ENCODE measurements at regions not wholly inside any gene's neighbourhood (a gene's known extent, or its start where the extent isn't known, plus 50 kb on each side); places are given as distances from the start of the nearest gene placed in this dataset.

DNA sequence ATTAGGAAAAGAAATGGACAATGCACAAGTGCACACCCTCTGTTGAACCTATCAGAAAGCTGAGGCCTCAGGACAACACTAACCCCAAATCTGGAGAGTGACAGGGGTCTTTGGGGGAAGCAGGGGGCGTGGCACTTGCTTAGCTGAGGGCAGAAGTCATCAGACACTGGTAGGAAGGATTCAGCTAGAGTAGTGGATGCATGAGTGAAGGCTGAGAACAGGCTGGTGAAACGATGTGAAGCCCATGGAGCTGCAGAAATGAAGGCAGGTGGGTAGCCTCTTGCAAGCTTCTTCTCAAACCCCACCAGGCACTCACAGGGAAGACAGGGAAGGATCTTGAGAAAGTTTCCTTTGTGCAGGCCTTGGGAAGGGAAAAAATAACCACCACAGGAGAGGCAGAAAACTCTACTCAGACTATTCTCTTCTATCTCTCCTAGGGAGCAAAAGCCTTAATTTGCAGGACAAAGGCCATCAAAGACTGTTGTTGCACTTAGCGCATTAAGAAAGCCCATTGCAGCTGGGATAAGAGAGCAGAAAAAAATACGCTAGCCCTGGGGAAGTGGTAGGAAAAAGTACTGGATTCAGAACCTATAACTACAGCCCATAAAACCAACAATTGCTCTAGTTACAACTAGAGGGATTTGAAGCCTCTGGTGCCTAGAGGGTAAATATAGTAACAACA is 193.3 kb upstream of the ZNF536 start:
- Histone ChIP-seq H3K4me1 (ENCODE audit: insufficient read depth) (no peaks in the 10 kb centered on the region), H3K4me3 (no peak overlapping the region), H3K27ac (no peak overlapping the region), H3K27me3 (no peaks in the 10 kb centered on the region), H3K36me3 (no peaks in the 10 kb centered on the region), H3K9me3 (peaks cover 0 to 3% of the 10 kb centered on the region in 2 donors)
- 49 to 50% (median 49%) methylated on average over 4 of the region's 4 CpGs for WGBS, 3 donors
- intact Hi-C loops (cut with DNase I) = no loop called here
- no peak for TF ChIP-seq EP300 (IDR thresholded peaks at IDR 0.05)
- TF ChIP-seq, protein P1, sequence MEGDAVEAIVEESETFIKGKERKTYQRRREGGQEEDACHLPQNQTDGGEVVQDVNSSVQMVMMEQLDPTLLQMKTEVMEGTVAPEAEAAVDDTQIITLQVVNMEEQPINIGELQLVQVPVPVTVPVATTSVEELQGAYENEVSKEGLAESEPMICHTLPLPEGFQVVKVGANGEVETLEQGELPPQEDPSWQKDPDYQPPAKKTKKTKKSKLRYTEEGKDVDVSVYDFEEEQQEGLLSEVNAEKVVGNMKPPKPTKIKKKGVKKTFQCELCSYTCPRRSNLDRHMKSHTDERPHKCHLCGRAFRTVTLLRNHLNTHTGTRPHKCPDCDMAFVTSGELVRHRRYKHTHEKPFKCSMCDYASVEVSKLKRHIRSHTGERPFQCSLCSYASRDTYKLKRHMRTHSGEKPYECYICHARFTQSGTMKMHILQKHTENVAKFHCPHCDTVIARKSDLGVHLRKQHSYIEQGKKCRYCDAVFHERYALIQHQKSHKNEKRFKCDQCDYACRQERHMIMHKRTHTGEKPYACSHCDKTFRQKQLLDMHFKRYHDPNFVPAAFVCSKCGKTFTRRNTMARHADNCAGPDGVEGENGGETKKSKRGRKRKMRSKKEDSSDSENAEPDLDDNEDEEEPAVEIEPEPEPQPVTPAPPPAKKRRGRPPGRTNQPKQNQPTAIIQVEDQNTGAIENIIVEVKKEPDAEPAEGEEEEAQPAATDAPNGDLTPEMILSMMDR (IDR thresholded peaks at IDR 0.05) = no peak
- no peak for TF ChIP-seq POLR2A (IDR thresholded peaks at IDR 0.05)
- no peak for DNase-seq

DNA sequence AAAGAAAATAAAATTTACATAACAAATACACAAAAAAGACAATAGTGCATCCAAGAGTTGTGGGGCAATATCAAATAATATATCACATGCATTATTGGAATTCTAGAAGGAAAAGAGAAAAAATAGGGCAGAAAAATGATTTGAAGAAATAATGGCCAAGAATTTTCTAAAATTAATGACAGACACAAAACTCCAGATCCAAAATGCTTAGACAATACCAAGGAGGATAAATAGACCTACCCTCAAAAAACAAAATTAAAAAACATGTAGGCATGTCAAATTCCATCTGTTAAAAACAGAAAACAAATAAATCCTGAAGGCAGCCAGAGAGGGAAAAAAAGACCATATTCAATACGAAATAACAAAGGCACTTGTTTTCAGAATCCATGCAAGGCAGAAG is 191.5 kb upstream of the ZNF536 start:
- Histone ChIP-seq H3K9me3 (peaks cover 0 to 3% of the 10 kb centered on the region in 2 donors), H3K4me3 (no peak overlapping the region), H3K27ac (no peak overlapping the region), H3K27me3 (no peaks in the 10 kb centered on the region), H3K36me3 (no peaks in the 10 kb centered on the region), H3K4me1 (ENCODE audit: insufficient read depth) (no peaks in the 10 kb centered on the region)
- TF ChIP-seq POLR2A (IDR thresholded peaks at IDR 0.05) (no peak), EP300 (IDR thresholded peaks at IDR 0.05) (no peak)
- TF ChIP-seq, protein P1 (IDR thresholded peaks at IDR 0.05) = no peak
- 68 to 81% (median 68%) methylated on average over 1 of the region's 1 CpG for WGBS, 3 donors
- intact Hi-C loops (cut with DNase I) = no loop called here
- DNase-seq = no peak

DNA sequence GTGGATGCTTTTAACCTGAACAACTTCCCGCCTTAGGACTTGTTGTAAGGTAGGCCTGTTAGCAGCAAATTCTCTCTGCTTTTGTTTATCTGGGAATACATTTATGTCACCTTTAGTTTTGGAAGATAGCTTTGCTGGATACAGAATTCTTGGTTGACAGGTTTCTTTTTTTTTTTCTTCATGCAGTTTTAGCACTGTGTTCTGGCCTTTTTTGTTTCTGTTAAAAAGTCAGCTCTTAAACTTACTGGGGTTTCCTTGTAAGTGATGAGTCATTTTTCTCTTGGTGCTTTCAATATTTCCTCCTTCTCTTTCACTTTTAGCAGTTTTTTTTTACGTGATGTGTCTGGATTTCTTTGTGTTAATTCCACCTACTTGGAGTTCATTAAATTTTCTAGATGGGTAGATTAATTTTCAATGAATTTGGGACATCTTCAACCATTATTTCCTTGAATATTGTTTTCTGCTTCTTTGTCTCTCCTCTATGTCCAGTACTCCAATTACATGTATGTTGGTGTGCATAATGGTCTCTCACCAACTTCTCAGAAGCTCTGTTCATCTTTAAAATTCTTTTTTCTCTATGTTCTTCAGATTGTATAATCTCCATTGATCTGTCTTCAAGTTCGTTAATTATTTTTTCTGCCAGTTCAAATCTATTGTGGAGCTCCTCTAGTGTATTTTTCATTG is 188.2 kb upstream of the ZNF536 start:
- 82 to 87% (median 87%) methylated on average over 3 of the region's 3 CpGs for WGBS, 3 donors
- TF ChIP-seq, protein P1 (IDR thresholded peaks at IDR 0.05) = no peak
- TF ChIP-seq EP300 (IDR thresholded peaks at IDR 0.05) = no peak
- no peak for TF ChIP-seq POLR2A (IDR thresholded peaks at IDR 0.05)
- Histone ChIP-seq H3K9me3 (no peaks in the 10 kb centered on the region), H3K27ac (no peak overlapping the region), H3K4me3 (no peak overlapping the region), H3K27me3 (no peaks in the 10 kb centered on the region), H3K4me1 (ENCODE audit: insufficient read depth) (no peaks in the 10 kb centered on the region), H3K36me3 (no peaks in the 10 kb centered on the region)
- no peak for DNase-seq
- intact Hi-C loops (cut with DNase I) = no loop called here

DNA sequence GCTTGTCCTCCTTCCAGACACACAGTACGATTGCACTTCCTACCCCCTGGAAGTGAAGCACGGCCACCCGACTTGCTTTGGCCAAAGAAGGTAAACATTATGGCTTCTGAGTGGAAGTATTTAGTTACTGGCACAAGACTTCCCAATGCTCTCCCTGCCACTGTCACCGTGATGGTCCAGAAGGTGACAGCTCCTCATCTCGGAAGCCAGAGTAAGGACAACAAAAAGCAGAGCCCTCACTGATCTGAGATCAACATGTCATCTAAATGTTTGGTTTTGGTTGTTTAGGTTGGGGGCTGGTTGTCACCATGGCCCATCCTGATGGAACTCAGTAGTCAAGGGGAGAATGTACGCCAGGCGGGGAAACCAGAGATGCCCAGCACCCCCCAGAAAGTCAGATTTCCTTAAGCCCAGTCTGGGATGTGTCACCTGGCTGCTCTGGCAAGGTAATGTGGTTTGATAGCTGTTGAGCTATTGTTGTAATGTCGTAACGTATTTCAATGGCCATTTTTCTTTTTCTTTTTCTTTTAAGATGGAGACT is 170.1 kb upstream of the ZNF536 start:
- H3K27me3 ChIP-seq = no peaks in the 10 kb centered on the region
- H3K27ac ChIP-seq = no peak overlapping the region
- intact Hi-C loops (cut with DNase I) = no loop called here
- H3K4me1 ChIP-seq (ENCODE audit: insufficient read depth) = no peaks in the 10 kb centered on the region
- DNase-seq = no peak
- no peak overlapping the region for H3K4me3 ChIP-seq
- H3K9me3 ChIP-seq = no peaks in the 10 kb centered on the region
- WGBS, 3 donors = 78 to 87% (median 79%) methylated on average over 9 of the region's 9 CpGs
- TF ChIP-seq, protein P1 (IDR thresholded peaks at IDR 0.05) = no peak
- no peak for TF ChIP-seq POLR2A (IDR thresholded peaks at IDR 0.05)
- no peak for TF ChIP-seq EP300 (IDR thresholded peaks at IDR 0.05)
- no peaks in the 10 kb centered on the region for H3K36me3 ChIP-seq
